GM12878 (cell line): ENCODE measurements at regions not wholly inside any gene's neighbourhood (a gene's known extent, or its start where the extent isn't known, plus 50 kb on each side); places are given as distances from the start of the nearest gene placed in this dataset.

Experiments
- BMI1 ChIP-seq: fragments of 450-650 bp; IDR thresholded peaks from 2 replicates; pipeline ENCODE4 v1.6.1; 2016; ENCODE audit warnings: mild to moderate bottlenecking, moderate library complexity, borderline replicate concordance
- CTCF ChIP-seq, 3 experiments: IDR thresholded peaks in 2 of 3; conservative IDR thresholded peaks in 1 of 3; 2 replicates each; pipeline ENCODE4 v1.5.1; 2011; ENCODE audit warnings: low read depth in 3 of 3, low read length in 3 of 3, mild to moderate bottlenecking in 3 of 3, control low read depth in 2 of 3, moderate library complexity in 2 of 3, inconsistent platforms in 1 of 3, mixed read lengths in 1 of 3; ENCODE audit not compliant: control insufficient read depth in 2 of 3, insufficient read depth in 1 of 3; ENCODE audit errors: extremely low read depth in 1 of 3
- ESRRA ChIP-seq: IDR thresholded peaks from 2 replicates; pipeline ENCODE4 v1.6.1; 2012; ENCODE audit warnings: mild to moderate bottlenecking, low read length, improper control_type of control experiment
- JUND ChIP-seq: IDR thresholded peaks from 2 replicates; pipeline ENCODE4 v1.6.1; 2012; ENCODE audit warnings: low read depth, mild to moderate bottlenecking, low read length, improper control_type of control experiment, moderate library complexity
- MTA3 ChIP-seq: IDR thresholded peaks from 2 replicates; pipeline ENCODE4 v1.6.1; 2012; ENCODE audit warnings: low read length, inconsistent platforms, borderline replicate concordance
- TARDBP ChIP-seq: IDR thresholded peaks from 2 replicates; pipeline ENCODE4 v1.6.1; 2016; ENCODE audit warnings: borderline replicate concordance
- ZNF384 ChIP-seq: IDR thresholded peaks from 2 replicates; pipeline ENCODE4 v1.6.1; 2012; ENCODE audit warnings: low read depth, mild to moderate bottlenecking, low read length, improper control_type of control experiment, borderline replicate concordance

DNA sequence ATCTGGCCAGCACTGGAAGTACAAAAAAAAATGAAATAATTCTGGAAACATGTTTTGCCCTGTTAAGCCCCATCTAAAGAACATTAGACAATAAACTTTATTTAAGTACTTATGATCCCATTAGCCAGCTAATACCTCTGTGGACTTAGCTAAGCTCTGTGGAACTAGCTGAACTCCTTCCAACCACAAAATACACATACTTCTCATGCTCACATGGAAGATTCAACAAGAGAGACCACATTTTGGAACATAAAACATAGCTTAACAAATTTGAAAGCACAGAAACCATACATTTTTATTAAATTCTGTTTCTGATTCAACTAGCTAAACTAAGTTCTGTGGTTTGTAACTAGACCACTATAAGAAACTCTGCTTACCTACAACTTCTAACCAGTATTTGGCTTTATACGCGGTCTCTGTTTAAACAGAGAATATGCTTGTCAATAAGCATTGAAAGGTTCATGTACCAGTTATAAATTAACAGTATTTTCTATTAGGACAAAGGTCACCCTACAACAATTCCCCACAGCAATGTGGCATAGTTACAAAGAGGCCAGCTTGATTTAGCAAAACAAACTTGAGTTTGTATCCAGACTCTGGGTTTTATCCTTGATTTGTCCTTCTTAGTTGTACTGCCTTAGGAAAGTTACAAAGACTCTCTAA is 300.1 kb downstream of the C12orf50 start:
- TF ChIP-seq ESRRA (no peak), BMI1 (no peak), MTA3 (no peak), ZNF384 (no peak), JUND (no peak), CTCF (IDR thresholded peaks at IDR 0.05 in 2 of 3, conservative IDR thresholded peaks at IDR 0.05 in 1 of 3; ENCODE audit: control insufficient read depth in 2 of 3, extremely low read depth in 1 of 3, insufficient read depth in 1 of 3, low read depth in 3 of 3, low read length in 3 of 3) (no peak), TARDBP (no peak)
